T-helper 2 cell treated with Interferon-gamma antibody and Interleukin-4, amounts not matched to agents 5 μg/mL and 100 μg/mL, for 36 hours (primary cell): ENCODE measurements at regions not wholly inside any gene's neighbourhood (a gene's known extent, or its start where the extent isn't known, plus 50 kb on each side); places are given as distances from the start of the nearest gene placed in this dataset.
"Not testable (repeated sequence)": the region's sequence is repeated elsewhere in the genome, so short reads cannot be mapped to it uniquely, and the experiment has no call there.

Experiments
- DNase-seq: peaks from one replicate; pipeline ENCODE4 v3.0.0; 2021; ENCODE audit warnings: low spot score
- H3K27ac Mint-ChIP-seq: one replicate; pipeline ENCODE4 v1.8.0; 2021; ENCODE audit warnings: mild to moderate bottlenecking, mixed read lengths
- H3K27me3 Mint-ChIP-seq: one replicate; pipeline ENCODE4 v1.8.0; 2021; ENCODE audit warnings: low read depth, mixed read lengths
- H3K36me3 Mint-ChIP-seq: one replicate; pipeline ENCODE4 v1.8.0; 2021; ENCODE audit warnings: low read depth, mixed read lengths
- H3K4me1 Mint-ChIP-seq: one replicate; pipeline ENCODE4 v1.8.0; 2021; ENCODE audit warnings: low read depth, mixed read lengths
- H3K4me3 Mint-ChIP-seq: one replicate; pipeline ENCODE4 v1.8.0; 2022; ENCODE audit warnings: mild to moderate bottlenecking, moderate library complexity, mixed read lengths
- H3K9me3 Mint-ChIP-seq: one replicate; pipeline ENCODE4 v1.8.0; 2021; ENCODE audit warnings: mixed read lengths

- Mint-ChIP-seq H3K4me1 (no peaks in the 10 kb centered on the region), H3K4me3 (no peak overlapping the region), H3K9me3 (peaks cover 5% of the 10 kb centered on the region), H3K27ac (no peak overlapping the region), H3K27me3 (no peaks in the 10 kb centered on the region), H3K36me3 (no peaks in the 10 kb centered on the region)
- DNase-seq: no peak
Observed at GRCh38 chr4:43458293-43458692, 565.8 kb downstream of the GRXCR1 start.

- no peak for DNase-seq
- no peak overlapping the region for H3K4me3 Mint-ChIP-seq
- H3K27ac Mint-ChIP-seq: no peak overlapping the region
- H3K4me1 Mint-ChIP-seq: no peaks in the 10 kb centered on the region
- H3K36me3 Mint-ChIP-seq: peaks cover 2% of the 10 kb centered on the region
- no peaks in the 10 kb centered on the region for H3K27me3 Mint-ChIP-seq
- peaks cover 57% of the 10 kb centered on the region for H3K9me3 Mint-ChIP-seq
Observed at GRCh38 chr4:43471950-43472349, 579.4 kb downstream of the GRXCR1 start.

DNA sequence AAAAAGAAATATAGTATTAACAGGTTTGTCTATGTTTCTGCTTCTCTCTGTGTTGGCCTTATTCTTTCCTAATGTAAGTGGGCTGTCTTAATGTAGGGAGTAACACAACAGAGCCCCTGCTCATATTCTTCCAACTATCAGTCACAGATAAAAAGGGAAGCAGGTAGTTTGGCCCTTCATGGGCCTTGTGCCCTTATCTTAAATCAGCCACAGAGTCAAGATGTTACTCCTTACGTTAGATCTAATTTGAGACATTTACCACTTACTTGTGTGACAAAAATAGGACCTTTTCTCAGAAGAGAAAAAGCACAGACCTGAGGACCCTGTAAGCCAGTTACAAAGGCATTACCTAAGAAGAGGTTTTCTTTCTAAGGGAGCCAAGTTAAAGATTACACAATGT lies 589.0 kb downstream of the GRXCR1 start:
- Mint-ChIP-seq H3K4me3 (no peak overlapping the region), H3K4me1 (no peaks in the 10 kb centered on the region), H3K27ac (no peak overlapping the region), H3K9me3 (peaks cover 23% of the 10 kb centered on the region), H3K27me3 (no peaks in the 10 kb centered on the region), H3K36me3 (no peaks in the 10 kb centered on the region)
- DNase-seq: no peak

- Mint-ChIP-seq H3K9me3 (peaks cover 36% of the 10 kb centered on the region), H3K4me1 (no peaks in the 10 kb centered on the region), H3K27ac (no peak overlapping the region), H3K27me3 (no peaks in the 10 kb centered on the region), H3K4me3 (no peak overlapping the region), H3K36me3 (no peaks in the 10 kb centered on the region)
- no peak for DNase-seq
Observed at GRCh38 chr4:43485196-43485595, 592.7 kb downstream of the GRXCR1 start.

DNA sequence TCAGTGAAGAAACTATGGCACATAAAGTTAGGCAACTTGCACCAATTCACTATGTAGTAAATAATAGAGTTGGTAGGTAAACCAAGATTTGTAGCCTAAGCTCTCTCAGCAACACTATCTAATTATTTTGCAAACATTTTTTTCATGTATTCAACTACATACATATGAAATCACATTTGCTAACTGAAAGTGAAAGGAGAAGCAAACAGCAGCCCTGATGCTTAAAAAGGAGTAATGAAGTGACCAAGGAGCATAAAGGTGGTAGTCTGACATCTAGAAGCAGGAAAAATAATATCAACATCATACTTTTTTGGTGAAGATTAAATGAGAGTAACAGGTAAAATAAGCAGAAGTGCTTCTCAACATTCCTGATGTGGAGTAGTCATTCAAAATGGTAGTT lies 603.7 kb downstream of the GRXCR1 start:
- Mint-ChIP-seq H3K4me3 (no peak overlapping the region), H3K9me3 (peaks cover 14% of the 10 kb centered on the region), H3K27me3 (no peaks in the 10 kb centered on the region), H3K27ac (no peak overlapping the region), H3K36me3 (no peaks in the 10 kb centered on the region), H3K4me1 (no peaks in the 10 kb centered on the region)
- no peak for DNase-seq

GRCh38 chr4:43496602-43497001 lies 604.1 kb downstream of the GRXCR1 start:
- DNase-seq: no peak
- no peaks in the 10 kb centered on the region for H3K36me3 Mint-ChIP-seq
- no peak overlapping the region for H3K27ac Mint-ChIP-seq
- no peak overlapping the region for H3K4me3 Mint-ChIP-seq
- H3K4me1 Mint-ChIP-seq: no peaks in the 10 kb centered on the region
- peaks cover 14% of the 10 kb centered on the region for H3K9me3 Mint-ChIP-seq
- H3K27me3 Mint-ChIP-seq: no peaks in the 10 kb centered on the region

GRCh38 chr4:43505823-43506222 lies 613.3 kb downstream of the GRXCR1 start:
- H3K4me3 Mint-ChIP-seq, H3K27ac Mint-ChIP-seq, H3K4me1 Mint-ChIP-seq, DNase-seq, H3K27me3 Mint-ChIP-seq, H3K36me3 Mint-ChIP-seq: not testable (repeated sequence)
- H3K9me3 Mint-ChIP-seq: peaks cover 35% of the 10 kb centered on the region

GRCh38 chr4:43512253-43512652 lies 619.7 kb downstream of the GRXCR1 start:
- no peaks in the 10 kb centered on the region for H3K36me3 Mint-ChIP-seq
- H3K27me3 Mint-ChIP-seq: no peaks in the 10 kb centered on the region
- no peak overlapping the region for H3K27ac Mint-ChIP-seq
- H3K9me3 Mint-ChIP-seq: peaks cover 33% of the 10 kb centered on the region
- no peak for DNase-seq
- no peak overlapping the region for H3K4me3 Mint-ChIP-seq
- no peaks in the 10 kb centered on the region for H3K4me1 Mint-ChIP-seq

DNA sequence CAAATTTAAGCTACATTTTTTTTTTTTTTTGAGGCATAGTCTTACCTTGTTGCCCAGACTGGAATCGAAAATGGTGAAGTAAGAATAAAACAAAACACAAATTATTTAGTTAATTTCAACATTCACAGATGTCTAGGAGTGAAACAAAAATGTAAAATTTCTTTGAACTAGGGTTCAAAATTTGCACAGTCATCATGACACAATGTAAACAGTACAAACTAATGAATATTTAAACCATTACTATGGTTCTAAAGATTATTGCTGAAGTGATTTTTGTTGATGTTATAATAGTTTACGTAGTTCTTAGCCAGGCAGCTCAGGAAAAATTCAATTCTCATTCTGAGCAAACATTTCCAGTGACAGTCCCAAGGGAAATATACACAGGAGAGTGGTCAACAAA lies 633.1 kb downstream of the GRXCR1 start:
- Mint-ChIP-seq H3K36me3 (no peaks in the 10 kb centered on the region), H3K9me3 (peaks cover 16% of the 10 kb centered on the region), H3K4me3 (no peak overlapping the region), H3K4me1 (no peaks in the 10 kb centered on the region), H3K27ac (no peak overlapping the region), H3K27me3 (no peaks in the 10 kb centered on the region)
- no peak for DNase-seq

- no peak for DNase-seq
- H3K9me3 Mint-ChIP-seq: peaks cover 32% of the 10 kb centered on the region
- H3K4me3 Mint-ChIP-seq: no peak overlapping the region
- H3K27me3 Mint-ChIP-seq: no peaks in the 10 kb centered on the region
- no peak overlapping the region for H3K27ac Mint-ChIP-seq
- H3K36me3 Mint-ChIP-seq: no peaks in the 10 kb centered on the region
- H3K4me1 Mint-ChIP-seq: no peaks in the 10 kb centered on the region
Observed at GRCh38 chr4:43547561-43547960, 655.0 kb downstream of the GRXCR1 start.

DNA sequence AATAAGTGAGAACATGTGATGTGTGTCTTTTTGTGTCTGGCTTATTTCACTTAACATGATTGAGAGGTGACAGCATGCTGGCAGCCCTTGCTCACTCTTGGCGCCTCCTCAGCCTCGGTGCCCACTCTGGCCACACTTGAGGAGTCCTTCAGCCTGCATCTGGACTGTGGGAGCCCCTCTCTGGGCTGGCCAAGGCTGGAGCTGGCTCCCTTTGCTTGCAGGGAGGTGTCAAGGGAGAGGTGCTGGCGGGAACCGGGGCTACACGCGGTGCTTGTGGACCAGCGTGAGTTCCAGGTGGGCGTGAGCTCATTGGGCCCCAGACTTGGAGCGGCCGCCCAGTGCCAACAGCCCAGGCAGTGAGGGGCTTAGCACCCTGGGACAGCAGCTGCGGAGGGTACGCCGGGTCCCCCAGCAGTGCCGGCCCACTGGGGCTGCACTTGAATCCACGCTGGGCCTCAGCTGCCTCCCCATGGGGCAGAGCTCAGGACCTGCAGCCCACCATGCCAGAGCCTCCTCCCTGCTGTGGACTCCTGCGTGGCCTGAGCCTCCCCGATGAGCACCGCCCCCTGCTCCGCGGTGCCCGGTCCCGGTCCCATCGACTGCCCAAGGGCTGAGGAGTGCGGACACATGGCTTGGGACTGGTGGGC lies 658.6 kb downstream of the GRXCR1 start:
- Mint-ChIP-seq H3K9me3 (peaks cover 59% of the 10 kb centered on the region), H3K27ac (no peak overlapping the region), H3K27me3 (no peaks in the 10 kb centered on the region), H3K4me1 (no peaks in the 10 kb centered on the region), H3K36me3 (no peaks in the 10 kb centered on the region), H3K4me3 (no peak overlapping the region)
- DNase-seq: no peak

- Mint-ChIP-seq H3K9me3 (peaks cover 53% of the 10 kb centered on the region), H3K27ac (no peak overlapping the region), H3K27me3 (no peaks in the 10 kb centered on the region), H3K4me3 (no peak overlapping the region), H3K4me1 (no peaks in the 10 kb centered on the region), H3K36me3 (no peaks in the 10 kb centered on the region)
- no peak for DNase-seq
Observed at GRCh38 chr4:43556262-43556661, 663.7 kb downstream of the GRXCR1 start.

DNA sequence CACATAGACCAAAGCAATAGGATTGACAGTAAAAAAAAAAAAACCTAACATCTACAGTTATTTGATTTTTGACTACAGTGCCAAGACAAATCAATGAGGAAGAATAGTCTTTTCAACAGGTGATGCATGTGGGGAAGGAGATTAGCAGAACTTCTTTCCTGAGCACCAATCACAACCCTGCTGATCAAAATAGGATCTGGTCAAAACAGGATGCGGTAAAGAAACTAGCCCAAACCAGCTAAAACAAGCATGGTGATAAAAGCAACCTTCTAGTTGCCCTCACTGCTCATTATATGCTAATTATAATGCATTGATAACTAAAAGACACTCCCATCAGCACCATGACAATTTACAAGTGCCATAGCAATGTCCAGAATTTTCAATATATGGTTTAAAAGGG lies 667.5 kb downstream of the GRXCR1 start:
- Mint-ChIP-seq H3K9me3 (peaks cover 35% of the 10 kb centered on the region), H3K27ac (no peak overlapping the region), H3K36me3 (no peaks in the 10 kb centered on the region), H3K27me3 (no peaks in the 10 kb centered on the region), H3K4me1 (no peaks in the 10 kb centered on the region), H3K4me3 (no peak overlapping the region)
- no peak for DNase-seq

DNA sequence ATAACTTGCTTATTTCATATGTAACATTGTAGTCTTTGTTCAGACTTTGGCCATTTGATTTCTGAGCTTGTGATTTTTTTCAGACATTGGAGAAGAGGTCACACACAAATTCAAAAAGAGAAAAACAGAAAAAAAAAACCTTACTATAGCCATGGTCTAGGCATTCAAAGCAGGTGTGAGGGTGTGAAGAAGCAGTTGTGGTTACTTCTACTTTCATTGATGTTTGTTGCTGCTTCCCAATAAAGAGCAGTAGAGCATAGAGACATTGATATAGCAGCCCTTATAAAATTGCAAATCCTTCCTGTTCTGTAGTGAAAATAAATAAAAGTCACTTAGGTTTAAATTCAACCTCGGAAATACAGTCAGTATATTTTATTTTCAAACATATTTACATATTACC lies 671.6 kb downstream of the GRXCR1 start:
- H3K4me3 Mint-ChIP-seq: no peak overlapping the region

DNA sequence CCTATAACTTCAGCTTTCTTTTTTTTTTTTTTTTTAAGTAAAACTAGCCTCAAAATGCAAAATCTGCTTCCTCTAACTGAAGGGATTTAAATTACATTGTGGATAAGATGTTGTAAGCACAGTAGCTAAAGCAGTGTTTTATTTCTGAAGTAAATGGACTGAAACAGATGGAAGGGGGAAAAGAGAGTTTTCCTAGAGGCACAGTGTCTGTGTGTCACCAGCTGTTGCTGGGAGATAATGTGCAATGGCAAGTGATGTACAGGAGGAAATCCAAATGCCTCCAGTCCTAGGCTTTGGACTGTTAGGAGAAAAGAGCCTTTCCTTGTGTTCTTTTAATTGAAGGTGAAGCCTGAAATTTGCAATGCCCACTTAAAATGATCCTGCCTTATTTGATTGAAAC lies 672.1 kb downstream of the GRXCR1 start:
- H3K4me1 Mint-ChIP-seq: no peaks in the 10 kb centered on the region
- H3K9me3 Mint-ChIP-seq: peaks cover 20% of the 10 kb centered on the region
- no peak overlapping the region for H3K27ac Mint-ChIP-seq
- no peak overlapping the region for H3K4me3 Mint-ChIP-seq
- no peak for DNase-seq
- no peaks in the 10 kb centered on the region for H3K27me3 Mint-ChIP-seq
- no peaks in the 10 kb centered on the region for H3K36me3 Mint-ChIP-seq

More for the DNA sequence above, 671.6 kb downstream of the GRXCR1 start:
- peaks cover 20% of the 10 kb centered on the region for H3K9me3 Mint-ChIP-seq
- H3K36me3 Mint-ChIP-seq: no peaks in the 10 kb centered on the region
- no peak for DNase-seq
- no peak overlapping the region for H3K27ac Mint-ChIP-seq
- H3K27me3 Mint-ChIP-seq: no peaks in the 10 kb centered on the region
- no peaks in the 10 kb centered on the region for H3K4me1 Mint-ChIP-seq
